ENCODE measurements at regions not wholly inside any gene's neighbourhood (a gene's known extent, or its start where the extent isn't known, plus 50 kb on each side); places are given as distances from the start of the nearest gene placed in this dataset.
"Not testable (repeated sequence)": the region's sequence is repeated elsewhere in the genome, so short reads cannot be mapped to it uniquely, and the experiment has no call there.

DNA sequence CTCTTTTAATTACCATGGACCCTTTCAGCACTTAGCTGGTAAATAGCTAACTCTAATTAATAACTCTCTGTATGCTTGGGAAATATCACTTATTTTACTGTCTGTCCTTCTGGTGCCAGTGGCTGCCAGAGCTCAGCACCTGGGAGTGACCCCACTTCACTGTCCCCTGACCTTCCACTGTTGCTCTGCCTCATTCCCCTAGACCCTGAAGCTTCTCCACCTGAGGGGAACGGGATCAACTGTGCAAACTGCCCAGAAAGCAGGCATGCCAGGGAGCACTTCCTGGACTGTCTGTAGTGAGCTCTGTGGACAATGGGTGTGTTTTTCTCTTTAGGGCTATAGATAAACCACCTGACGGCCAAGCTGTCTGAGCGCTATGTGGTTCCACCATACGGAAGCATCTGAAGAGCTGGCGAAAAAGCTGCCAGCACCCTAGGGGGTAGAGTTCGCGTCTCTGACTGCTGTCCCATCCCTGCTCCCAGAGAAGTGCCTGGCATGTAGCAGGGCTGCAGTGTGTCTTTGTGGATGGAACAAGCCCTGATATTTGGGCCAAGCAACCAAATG is 106.3 kb upstream of the FOXA2 start:
- DNase-seq (ENCODE audit: low read depth, low spot score) = no peak

DNA sequence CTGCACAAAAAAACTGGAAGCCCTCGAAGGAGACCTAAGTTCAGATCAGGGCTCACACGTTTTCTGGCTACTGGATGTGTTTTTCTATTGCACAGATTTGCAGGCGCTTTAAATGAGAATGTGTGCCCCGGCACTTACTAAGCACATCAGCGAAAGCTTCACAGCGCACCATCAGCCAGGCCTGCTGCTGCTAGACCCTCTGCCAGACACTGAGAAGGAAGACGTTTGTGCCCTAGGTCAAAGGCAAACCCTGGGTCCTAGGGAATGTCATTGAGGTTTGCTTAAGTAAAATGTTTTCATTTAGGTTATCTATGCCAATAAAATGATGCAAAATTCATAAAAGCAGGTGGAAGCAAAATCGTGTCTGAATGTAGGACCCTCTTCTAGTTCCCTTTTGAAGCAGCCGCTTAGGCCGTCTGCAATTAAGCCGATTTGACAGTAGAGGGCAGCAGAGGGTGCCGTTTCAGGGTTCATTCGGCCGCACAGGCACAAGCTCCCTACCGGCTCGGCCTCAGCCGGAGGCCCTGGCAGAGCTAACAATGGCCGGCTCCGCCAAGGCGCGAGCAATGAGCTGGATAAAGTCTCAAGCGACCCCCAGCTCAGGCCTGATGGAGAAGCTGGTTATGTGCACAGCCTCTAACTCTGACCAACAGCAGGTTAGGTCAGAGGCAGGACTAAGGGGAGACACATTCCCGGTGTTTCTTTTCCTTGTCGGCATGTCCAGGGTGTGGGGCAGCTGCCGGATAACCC is 107.2 kb upstream of the FOXA2 start:
- peak; percentile 53 for DNase-seq (ENCODE audit: low read depth, low spot score)

DNA sequence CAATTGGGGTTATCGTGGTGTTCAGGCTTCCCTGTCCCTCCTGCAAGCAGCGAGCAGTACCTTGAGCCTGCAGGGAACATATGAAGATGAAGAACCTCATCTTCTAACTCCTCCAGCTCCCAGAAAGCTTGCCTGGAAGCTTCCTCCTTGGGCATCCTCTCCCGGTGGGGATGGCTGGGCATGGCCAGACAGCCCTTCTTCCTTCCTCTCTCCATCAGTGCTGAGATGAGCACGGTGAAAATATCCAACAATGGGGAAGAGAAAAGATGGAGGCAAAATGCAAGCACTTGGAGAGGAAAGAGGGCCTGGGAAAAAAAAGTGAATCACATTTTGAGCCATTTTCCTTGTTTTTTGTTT is 107.7 kb upstream of the FOXA2 start:
- DNase-seq (ENCODE audit: low read depth, low spot score) = no peak

DNA sequence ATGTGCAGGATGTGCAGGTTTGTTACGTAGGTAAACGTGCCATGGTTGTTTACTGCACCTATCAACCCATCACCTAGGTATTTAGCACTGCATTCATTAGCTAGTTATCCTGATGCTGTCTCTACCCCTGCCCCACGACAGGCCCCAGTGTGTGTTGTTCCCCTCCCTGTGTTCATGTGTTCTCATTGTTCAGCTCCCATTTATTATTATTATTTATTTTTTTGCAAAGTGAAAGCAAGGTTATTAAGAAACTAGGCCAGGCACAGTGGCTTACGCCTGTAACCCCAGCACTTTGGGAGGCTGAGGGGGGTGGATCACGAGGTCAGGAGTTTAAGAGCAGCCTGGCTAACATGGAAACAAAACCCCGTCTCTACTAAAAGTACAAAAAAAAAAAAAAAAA is 108.2 kb upstream of the FOXA2 start:
- not testable (repeated sequence) for DNase-seq (ENCODE audit: low read depth, low spot score)

DNA sequence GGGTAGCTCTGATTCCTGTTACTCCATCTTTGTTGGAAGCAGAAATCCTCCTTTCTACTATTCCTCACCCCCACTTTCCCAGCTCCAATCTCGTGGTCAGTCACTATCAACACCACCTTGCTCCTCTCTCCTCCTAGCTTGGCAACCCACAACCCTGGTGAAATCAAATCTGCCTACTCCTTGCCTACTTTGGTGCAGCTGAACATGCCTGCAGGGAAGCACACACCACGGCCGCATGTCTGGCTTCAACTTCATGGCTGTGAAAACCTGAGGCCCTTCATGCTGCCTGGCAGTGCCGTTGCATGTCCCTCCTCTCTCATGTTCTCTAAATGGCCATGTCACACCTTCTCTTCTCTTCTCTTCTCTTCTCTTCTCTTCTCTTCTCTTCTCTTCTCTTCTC is 112.4 kb upstream of the FOXA2 start:
- no peak for DNase-seq (ENCODE audit: low read depth, low spot score)

DNA sequence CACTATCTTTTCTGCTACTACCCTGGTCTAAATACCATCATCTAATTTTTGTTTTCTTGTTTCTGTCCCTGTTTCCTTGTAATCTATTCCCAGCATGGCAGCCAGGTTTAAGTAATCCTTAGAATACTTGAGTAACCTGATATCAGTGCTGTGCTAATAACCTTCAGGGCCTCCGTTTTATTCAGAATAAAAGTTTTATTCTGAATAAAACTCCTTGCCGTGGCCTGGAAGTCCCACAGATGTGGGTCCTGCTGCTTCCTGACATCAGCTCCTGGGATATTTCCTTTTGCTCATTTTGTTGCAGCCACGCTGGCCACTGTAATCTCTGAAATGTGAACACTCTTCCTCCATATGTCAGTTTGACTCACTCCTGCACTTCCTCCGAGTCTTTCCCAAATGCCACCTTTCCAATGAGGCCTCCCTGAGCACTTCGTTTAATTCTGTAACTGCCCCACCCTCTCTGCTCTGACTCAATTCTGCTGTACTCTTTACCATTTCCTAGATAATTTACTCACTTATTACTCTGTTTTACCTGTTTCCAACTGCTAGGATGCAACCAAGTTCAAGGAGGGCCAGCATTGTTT is 114.0 kb upstream of the FOXA2 start:
- DNase-seq (ENCODE audit: low read depth, low spot score) = no peak

DNA sequence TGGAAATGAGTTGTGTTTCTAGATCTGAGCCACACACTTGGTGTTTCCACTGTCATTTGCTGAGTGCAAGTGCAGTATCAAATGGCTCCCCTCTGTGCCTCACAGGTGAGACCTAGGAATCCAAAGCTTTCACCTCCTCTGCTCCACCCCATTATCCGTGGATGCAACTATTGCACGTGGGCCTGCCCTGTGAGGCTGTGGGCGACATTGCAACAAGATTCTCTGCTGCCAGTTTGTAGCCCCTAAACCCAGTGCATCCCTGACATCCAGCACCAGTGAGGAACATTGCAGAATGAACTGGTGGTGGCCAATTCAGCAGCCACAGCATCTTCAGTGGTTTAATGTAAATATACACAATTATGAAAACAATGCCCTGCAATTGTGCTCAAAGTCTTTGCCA is 115.0 kb upstream of the FOXA2 start:
- no peak for DNase-seq (ENCODE audit: low read depth, low spot score)

DNA sequence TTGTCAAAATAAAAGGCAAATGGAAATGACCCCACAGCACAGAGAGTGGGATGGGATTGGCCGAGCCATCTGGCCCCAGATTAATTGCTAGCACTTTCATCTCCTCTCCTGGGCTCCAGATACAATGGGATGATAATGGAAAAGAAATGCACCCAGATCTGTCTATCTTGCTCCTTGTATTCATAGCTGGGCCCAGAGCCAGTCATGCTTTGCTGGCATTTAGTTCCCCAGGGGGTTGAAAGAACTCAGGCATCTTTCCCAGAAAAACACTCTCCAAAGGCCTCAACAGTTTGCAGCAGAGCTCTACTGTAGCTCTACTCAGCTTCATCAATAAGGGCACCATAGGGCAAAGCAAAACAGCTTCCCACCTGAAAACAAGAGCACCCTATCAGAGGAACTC is 116.0 kb upstream of the FOXA2 start:
- peak; percentile 67 for DNase-seq (ENCODE audit: low read depth, low spot score)

DNA sequence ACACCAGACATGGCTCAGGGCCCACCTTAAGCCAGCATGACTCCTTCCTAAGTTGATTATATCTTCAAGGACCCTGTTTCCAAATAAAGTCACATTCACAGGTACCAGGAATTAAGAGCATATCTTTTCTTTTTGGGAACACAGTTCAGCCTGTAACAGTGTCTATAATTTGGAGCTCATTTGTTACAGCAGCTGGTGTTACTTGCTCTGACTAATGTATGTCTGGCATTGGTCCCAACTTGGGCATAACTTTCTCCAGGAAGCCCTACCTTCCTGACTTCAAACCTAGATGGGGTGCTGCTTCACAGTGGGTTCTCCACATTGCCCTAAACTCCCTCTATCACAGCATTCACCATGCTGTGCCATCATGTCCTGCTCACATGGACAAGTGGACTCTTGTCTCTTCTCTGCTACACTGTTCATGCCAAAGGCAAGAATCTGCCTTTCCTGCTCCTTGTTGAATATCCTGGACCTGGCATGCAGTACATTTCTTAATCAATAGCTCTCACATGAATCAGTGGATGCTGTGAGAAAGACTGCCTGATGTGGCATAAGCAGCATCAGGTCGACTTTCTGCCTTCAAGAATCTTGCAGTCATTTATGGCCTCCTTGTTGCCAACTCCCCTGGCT is 117.4 kb upstream of the FOXA2 start:
- DNase-seq (ENCODE audit: low read depth, low spot score) = no peak

DNA sequence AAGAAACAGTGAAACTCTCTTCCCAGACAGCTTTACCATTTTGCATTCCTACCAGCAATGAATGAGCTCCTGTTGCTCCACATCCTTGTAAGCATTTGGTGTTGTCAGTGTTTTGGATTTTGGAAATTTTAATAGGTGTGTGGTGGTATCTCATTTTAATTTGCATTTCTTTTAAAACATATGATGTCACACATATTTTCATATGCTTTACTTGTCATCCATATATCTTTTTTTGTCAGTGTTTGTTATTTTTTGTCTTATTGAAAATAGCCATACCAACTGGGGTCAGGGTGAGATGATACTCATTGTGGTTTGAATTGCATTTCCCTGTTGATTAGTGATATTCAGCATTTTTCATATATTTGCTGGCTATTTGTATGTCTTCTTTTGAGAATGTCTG is 119.5 kb upstream of the FOXA2 start:
- DNase-seq (ENCODE audit: low read depth, low spot score) = no peak

DNA sequence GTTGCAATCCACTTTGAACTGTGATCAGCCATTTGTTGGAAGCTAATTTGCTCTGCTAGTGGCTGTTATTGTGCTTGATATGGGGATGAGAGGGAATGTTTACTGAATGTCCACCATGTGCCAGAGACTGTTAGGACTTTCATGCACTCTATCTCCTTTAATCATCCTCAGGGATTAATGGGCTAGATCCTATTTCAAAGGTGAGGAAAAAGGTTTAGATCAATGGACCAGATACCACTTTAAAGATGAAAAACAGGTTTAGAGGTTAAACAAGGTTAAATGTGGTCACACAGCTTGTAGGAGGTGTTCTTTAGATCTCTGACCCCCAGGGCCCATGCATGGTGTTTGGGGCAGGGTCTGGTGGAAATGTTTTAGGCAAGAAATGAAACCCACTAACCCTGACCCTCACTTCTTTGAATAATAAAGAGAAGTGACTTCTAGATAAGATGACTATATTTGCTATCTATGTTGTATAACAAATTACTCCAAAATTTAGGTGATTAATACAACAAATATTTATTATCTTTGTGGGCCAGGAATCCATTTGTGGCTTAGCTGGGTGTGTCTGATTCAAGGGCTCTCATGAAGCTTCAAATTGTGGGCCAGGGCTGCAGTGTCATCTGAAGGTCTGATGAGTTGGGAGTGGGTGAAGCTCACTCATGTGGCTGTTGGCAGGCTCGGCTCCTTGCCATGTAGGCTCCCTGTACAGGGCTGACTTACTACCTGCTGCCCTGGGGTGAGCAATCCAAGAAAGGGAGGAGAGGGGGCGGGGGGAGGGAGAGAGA is 127.8 kb upstream of the FOXA2 start:
- no peak for DNase-seq (ENCODE audit: low read depth, low spot score)

DNA sequence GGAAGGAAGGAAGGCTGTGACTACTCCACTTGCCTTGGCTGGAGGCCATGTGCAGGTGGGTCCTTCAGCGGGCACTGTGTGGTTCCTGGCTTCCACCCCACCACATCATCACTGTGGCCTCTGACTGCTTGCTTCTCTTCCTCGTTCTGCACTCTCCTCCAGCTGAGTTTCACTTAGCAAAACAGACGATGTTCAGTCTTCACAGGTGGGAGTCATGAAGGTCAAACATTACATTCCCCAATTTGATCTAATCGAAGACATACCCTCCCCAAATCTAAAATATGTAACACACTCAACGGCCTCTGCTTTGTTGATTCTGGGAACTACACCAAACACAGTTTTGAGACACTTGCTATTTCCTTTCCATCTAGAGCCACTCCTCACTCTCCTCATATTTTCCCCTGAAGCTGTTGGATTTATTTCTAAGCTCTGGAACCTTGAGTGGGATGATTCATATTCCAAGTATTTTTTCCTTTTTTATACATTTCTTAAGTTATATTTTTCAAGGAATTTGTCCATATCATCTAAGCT is 132.5 kb upstream of the FOXA2 start:
- no peak for DNase-seq (ENCODE audit: low read depth, low spot score)

DNA sequence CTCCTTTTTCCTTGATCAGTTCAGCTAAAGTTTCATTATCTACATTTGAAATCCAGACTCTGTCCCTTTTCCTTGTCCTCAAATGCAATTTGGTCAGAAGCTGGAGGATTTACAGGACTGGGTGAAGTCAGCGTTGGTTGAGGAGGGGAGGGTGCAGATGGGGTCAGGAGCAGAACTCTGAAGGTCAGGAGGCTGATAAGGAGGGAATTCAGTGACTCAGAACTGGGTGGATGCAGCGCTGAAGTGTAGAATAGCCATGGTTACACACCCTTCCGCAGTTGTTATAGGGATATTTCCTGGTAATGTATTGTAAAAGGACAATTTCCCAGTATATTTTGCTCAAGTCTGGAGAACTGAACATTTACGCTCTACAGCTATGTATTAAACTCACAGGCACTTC is 133.1 kb upstream of the FOXA2 start:
- DNase-seq (ENCODE audit: low read depth, low spot score) = no peak

DNA sequence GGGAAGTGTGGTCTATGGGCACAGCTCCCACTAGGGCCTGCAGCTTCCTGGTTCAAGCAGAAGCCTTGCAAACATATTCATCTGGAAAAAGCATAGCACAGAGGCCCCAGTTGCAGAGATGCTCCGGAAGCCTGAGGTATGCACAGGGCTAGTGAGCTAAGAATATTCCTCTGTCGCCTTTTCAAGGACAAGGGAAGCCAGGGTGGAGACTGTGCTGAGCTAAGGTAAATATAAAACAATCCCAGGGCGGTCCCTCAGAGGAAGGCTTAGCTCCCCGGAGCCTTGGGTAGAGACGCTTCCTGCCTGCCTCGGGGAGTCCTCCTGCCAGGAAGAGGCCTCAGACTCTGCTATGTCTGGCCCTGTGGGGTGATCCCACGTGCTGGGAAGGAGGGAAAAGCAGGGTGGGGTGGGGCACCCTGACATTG is 134.8 kb upstream of the FOXA2 start:
- no peak for DNase-seq (ENCODE audit: low read depth, low spot score)

DNA sequence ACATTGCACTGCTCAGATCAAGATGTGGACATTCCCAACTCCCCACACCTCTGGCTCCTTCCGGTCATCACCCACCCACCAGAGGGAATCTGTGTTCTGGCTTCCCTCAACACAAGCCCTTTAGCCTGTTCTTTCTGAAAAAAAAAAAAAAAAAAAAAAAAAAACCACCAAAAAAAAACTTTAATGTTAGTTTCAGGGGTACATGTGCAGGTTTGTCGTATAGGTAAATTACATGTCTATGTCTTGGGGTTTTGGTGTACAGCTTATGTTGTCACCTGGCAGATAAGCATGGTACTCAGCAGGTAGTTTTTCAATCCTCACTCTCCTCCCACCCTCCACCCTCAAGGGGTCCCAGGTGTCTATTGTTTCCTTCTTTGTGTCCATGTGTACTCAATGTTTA is 135.8 kb upstream of the FOXA2 start:
- DNase-seq (ENCODE audit: low read depth, low spot score) = no peak

DNA sequence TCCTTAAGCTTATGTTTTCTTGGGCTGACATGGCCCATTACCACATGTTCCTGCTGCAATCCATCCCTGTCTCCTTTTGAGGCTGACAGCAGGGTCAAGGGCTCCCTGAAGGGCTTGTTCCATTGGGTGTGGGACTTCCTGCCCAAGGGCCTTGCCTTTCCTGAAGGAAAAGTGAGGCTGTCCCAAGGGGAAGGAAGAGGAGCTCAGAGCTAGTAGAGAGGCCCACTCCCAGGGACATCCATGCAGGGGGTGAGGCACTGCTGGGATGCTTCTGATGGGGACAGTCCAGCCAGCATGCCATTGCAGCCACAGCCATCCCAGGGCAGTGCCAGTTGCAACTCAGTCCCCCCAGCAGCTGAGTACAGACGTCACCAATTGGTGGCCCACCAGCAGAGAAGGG is 138.4 kb upstream of the FOXA2 start:
- no peak for DNase-seq (ENCODE audit: low read depth, low spot score)

DNA sequence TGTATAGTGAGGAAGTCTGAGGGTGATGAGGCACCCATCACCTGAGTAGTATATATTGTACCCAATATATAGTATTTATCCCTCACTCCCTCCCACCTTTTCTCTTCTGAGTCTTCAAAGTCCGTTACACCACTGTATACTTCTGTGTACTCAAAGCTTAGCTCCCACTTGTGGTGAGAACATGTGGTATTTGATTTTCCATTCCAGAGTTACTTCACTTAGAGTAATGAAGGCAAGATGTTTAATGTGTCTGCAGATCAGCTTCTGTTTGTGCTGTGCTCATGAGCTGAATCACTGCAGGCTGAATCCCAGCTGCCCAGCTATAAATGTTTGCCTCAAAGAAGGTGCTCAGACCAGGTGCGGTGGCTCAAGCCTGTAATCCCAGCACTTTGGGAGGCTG is 139.3 kb upstream of the FOXA2 start:
- no peak for DNase-seq (ENCODE audit: low read depth, low spot score)

DNA sequence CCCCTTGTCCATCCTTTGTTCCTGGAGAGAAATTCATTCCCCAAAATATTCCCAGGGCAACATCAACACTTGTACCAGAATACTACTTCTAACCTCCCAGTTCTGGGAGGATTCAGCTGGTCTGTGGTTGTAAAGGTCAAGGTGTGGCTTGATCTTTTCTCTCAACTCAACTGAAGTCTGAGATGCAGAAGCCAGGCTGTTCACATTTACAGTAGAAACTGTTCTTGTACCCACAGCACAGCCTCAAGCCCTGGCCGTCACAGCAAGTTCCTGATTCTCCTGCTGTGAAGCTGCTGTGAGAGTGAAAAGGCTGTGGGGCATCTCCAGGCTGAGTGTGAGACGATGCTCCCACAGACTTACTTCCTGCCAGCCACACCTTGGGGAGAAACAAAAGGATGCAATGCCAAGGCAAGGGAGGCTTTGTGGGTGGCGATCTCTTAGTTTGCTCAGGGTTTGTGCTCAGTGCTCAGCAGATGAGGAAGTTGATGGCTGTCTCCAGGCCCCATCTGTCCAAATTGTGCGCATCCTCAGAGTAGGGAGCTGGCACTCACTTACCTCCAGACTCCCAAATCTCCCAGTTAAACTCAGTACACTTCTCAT is 143.9 kb upstream of the FOXA2 start:
- no peak for DNase-seq (ENCODE audit: low read depth, low spot score)

DNA sequence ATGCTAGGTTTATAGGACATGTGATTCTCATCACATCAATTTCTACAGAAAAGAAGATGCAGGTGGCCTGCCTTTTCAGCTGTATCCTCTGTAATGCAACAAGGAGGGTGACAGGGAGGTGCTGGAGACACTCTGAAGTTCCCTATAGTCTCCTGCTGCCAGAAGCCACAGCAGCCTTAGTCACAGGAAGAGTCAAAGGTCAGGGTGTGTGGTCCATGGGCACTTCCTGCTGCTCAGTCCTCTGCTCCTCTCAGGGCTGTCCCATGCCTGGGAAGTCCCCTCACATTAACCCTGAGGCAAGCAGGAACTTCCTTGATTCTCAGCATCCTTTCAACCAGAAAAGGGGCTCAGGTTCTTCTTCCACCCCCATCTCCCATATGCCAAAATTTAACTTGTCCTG is 144.8 kb upstream of the FOXA2 start:
- DNase-seq (ENCODE audit: low read depth, low spot score) = no peak

DNA sequence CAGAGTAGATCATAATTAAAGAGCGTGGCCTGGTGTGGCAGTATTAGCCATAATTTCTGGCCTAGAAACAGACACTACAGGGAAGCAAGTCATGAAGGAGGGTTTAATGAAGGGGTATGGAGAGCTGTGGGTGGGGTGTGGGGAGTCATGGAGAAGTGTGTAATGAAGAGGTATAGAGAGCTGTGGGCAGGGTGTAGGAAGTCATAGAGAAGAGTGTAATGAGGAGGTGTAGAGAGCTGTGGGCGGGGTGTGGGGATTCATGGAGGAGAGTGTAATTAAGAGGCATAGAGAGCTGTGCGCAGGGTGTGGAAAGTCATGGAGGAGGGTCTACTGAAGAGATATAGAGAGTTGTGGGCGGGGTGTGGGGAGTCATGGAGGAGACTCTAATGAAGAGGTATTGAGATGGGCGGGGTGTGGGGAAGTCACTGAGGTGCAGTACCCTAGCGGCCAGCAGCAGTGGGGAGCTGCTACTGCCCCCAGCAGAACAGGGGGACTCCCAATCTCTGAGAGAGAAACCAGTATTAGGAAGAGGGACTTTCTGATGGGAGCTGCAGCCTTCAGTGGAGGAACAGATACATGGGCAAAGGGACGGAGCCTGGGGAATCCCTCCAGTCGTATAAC is 145.4 kb upstream of the FOXA2 start:
- DNase-seq (ENCODE audit: low read depth, low spot score) = no peak

DNA sequence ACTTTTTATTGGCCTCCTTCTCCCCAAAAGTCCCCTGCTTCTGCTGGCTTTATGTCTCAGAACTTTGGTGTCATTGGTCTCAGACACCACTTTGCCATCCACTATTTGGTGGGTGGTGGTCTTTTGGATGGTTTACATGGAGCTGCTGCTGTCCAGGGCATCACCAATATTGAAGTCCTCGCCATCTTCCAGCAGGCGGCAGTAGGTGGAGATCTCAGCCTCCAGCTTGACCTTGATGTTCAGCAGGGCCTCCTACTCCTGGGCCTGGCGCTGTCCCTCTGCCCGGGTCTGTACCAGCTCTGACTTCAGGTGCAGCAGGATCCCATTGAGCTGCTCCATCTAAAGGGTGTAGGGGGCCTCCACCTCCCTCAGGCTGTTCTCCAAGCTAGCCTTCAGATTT is 148.4 kb upstream of the FOXA2 start:
- DNase-seq (ENCODE audit: low read depth, low spot score) = no peak

Measured in smooth muscle cell of the brain vasculature (primary cell).